KOPT-K1 (cell line): ENCODE measurements at regions not wholly inside any gene's neighbourhood (a gene's known extent, or its start where the extent isn't known, plus 50 kb on each side); places are given as distances from the start of the nearest gene placed in this dataset.

Source experiments
- H3K27ac ChIP-seq: fragments of 200-600 bp; sonication (generic); 2 replicates; pipeline ENCODE4 v1.5.1; 2016; ENCODE audit warnings: antibody characterized with exemption, mild to moderate bottlenecking, low read depth, low read length; ENCODE audit not compliant: poor library complexity, severe bottlenecking
- H3K36me3 ChIP-seq: fragments of 200-600 bp; sonication (generic); 2 replicates; pipeline ENCODE4 v1.5.1; 2017; ENCODE audit warnings: antibody characterized with exemption, mild to moderate bottlenecking, low read length, moderate library complexity; ENCODE audit not compliant: insufficient read depth
- H3K9me3 ChIP-seq: fragments of 200-600 bp; sonication (generic); 2 replicates; pipeline ENCODE4 v1.5.1; 2017; ENCODE audit warnings: antibody characterized with exemption, low read length, mild to moderate bottlenecking; ENCODE audit not compliant: insufficient read depth, poor library complexity, severe bottlenecking

DNA sequence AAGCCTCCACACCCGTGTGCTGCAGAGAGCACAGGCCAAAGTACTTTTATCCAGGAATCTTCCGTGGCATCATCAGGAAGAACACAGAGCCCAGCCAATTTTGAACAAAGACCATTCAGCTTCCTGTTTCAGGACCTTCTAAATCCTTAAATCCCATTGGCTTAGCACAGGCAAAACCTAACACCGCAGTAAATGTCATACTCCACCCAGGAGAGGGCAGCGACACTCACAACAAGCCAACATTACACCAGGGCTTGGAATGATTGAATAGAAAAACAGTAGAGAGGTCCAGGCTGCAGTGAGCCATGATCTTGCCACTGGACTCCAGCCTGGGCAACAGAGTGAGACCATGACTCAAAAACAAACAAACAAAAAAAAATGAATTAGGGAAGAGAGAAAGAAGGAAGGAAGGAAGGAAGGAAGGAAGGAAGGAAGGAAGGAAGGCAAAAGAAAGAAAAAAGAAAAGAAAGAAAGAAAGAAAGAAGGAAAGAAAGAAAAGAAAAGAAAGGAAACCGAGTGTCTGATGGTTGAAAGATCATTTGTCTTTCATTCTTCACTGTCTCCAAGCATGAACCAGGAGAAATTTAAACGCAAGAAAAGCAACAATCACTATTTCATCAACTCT, 144.6 kb upstream of the SATB2 start:
- Histone ChIP-seq H3K9me3 (no peaks in the 10 kb centered on the region), H3K36me3 (no peaks in the 10 kb centered on the region), H3K27ac (no peak overlapping the region)

GRCh38 chr2:199596549-199596948, 138.8 kb upstream of the SATB2 start:
- Histone ChIP-seq H3K9me3 (no peaks in the 10 kb centered on the region), H3K27ac (no peak overlapping the region), H3K36me3 (no peaks in the 10 kb centered on the region)

GRCh38 chr2:199594443-199594842, 136.7 kb upstream of the SATB2 start:
- Histone ChIP-seq H3K9me3 (no peaks in the 10 kb centered on the region), H3K36me3 (no peaks in the 10 kb centered on the region), H3K27ac (no peak overlapping the region)

GRCh38 chr2:199591826-199592225, 134.1 kb upstream of the SATB2 start:
- H3K27ac ChIP-seq = no peak overlapping the region
- no peaks in the 10 kb centered on the region for H3K9me3 ChIP-seq
- no peaks in the 10 kb centered on the region for H3K36me3 ChIP-seq

DNA sequence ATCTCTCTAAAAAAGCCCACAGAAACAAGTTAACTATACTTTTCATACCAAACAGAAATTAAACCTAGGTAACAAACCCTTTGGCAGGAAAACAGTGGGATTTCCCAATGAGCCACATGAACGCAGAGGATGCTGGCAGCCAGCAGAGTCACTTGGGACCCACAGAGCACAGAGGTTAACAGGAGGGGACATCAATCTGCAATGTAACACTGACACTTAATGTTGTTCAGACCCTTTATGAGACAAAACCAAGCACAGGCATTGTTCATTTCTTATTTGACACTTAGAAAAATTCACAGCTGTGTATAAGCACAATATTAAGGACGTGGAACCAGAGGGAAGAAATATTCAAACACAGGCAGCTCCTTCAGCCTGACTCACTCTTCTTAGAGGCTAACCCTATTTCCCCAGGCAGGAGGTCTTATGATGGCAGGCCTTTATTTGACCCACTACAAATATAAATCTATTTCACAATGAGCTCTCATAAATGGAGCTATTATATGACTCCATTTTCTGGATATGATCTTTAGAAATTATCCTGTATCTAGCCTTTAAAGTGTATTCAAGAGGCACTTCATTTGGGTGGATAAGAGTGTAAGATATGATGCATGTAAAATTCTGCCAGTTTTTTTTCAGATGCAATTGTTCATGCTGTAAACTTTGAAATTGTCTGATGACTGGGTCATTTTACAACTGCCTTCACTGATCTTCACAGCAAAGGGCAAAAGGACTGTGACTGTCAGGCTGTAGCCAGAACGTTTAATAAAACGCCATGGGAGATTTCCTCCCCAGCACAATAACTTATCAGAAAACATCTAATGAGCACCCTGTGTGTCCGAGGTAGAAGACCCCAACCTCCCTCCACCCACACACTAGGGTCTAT, 132.8 kb upstream of the SATB2 start:
- Histone ChIP-seq H3K9me3 (no peaks in the 10 kb centered on the region), H3K27ac (no peak overlapping the region), H3K36me3 (no peaks in the 10 kb centered on the region)

DNA sequence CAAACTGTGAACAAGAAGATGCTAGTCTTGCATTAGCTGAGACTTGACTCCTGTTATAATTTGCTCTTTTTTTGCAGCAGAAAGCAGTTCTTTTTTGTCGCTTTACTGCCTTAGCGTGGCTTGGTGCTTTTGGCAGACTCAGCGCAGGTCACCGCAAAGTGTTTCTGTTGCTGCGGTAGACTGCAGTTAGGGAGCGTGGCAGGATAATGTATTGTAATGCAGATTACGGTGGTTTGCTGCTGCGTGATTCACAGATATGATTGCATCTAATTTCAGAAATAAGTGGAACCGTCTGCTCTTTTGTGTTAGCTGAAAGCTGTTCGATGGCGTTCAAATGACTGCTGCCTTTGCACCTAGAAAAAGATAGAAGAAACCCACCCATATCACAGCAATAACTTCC, 131.6 kb upstream of the SATB2 start:
- Histone ChIP-seq H3K36me3 (no peaks in the 10 kb centered on the region), H3K9me3 (no peaks in the 10 kb centered on the region)

GRCh38 chr2:199588054-199588453, 130.3 kb upstream of the SATB2 start:
- no peaks in the 10 kb centered on the region for H3K36me3 ChIP-seq
- H3K27ac ChIP-seq = no peak overlapping the region
- no peaks in the 10 kb centered on the region for H3K9me3 ChIP-seq

More for the DNA sequence above, 131.6 kb upstream of the SATB2 start:
- H3K27ac ChIP-seq = no peak overlapping the region

GRCh38 chr2:199586646-199587045, 128.9 kb upstream of the SATB2 start:
- Histone ChIP-seq H3K36me3 (no peaks in the 10 kb centered on the region), H3K9me3 (no peaks in the 10 kb centered on the region), H3K27ac (no peak overlapping the region)

DNA sequence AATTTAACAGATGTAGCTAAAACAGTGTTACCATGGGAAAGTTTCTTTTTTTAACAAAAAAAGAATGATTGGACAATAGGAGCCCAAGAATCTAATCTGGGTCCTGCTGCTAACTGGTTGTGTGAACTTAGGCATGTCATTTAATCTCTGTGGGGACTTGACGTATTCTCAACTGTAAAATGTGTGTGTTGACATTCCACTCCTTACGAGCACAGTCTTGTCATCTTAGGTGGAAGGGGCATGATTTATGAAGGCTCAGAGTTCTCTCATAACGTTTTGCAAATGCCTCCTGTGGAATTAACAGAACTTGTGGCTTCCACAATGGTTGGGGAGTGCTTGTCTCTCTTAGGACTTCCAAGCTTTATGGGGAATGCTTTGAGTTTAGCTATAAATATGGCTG, 125.9 kb upstream of the SATB2 start:
- H3K9me3 ChIP-seq = no peaks in the 10 kb centered on the region
- no peaks in the 10 kb centered on the region for H3K36me3 ChIP-seq
- H3K27ac ChIP-seq = no peak overlapping the region

GRCh38 chr2:199581935-199582360, 124.2 kb upstream of the SATB2 start:
- no peak overlapping the region for H3K27ac ChIP-seq
- no peaks in the 10 kb centered on the region for H3K36me3 ChIP-seq
- no peaks in the 10 kb centered on the region for H3K9me3 ChIP-seq

DNA sequence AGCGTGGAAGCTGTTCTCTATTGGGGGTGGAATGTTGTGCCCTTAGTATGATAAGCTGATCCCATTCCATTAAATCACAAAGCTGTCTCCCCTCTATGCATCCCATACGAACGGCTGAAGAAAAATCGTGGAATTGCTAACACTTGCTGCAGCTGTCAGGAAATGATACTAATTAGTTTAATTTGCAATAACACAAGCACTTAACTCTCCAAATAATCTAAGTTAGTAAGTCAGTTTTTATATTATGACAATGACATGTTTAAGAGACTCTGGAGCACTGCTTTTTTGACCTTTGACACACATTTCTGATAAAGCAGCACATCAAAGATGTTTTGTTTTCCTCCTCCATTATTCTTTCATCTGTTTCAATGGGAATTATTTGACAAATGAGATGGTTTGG, 123.7 kb upstream of the SATB2 start:
- H3K36me3 ChIP-seq = no peaks in the 10 kb centered on the region
- no peak overlapping the region for H3K27ac ChIP-seq
- H3K9me3 ChIP-seq = no peaks in the 10 kb centered on the region

- Histone ChIP-seq H3K36me3 (no peaks in the 10 kb centered on the region), H3K27ac (no peak overlapping the region), H3K9me3 (no peaks in the 10 kb centered on the region)
These were observed 117.7 kb upstream of the SATB2 start for GRCh38 chr2:199575416-199575815.

DNA sequence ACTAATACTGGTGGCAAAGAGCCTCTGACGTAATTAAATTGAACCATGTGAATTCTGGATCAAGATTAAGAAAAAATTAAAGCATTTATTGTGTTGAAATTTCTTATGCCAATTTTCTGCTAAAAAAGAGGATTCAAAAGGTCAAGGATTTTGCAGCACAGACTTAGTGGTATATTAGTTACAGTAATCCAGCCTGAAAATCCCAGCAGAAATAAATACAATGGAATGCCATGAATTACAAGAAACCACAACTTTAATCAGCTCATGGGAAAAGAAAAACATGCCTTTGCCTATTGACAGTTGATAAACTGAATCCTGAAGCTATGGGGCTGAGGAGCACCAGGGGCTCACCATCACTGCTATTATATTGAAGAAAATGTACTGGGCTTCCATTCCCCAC, 114.8 kb upstream of the SATB2 start:
- Histone ChIP-seq H3K27ac (no peak overlapping the region), H3K36me3 (no peaks in the 10 kb centered on the region), H3K9me3 (no peaks in the 10 kb centered on the region)

GRCh38 chr2:199570934-199571333, 113.2 kb upstream of the SATB2 start:
- no peak overlapping the region for H3K27ac ChIP-seq
- no peaks in the 10 kb centered on the region for H3K36me3 ChIP-seq
- H3K9me3 ChIP-seq = no peaks in the 10 kb centered on the region

- Histone ChIP-seq H3K27ac (no peak overlapping the region), H3K9me3 (no peaks in the 10 kb centered on the region), H3K36me3 (no peaks in the 10 kb centered on the region)
These were observed 111.6 kb upstream of the SATB2 start for GRCh38 chr2:199569336-199569735.

- no peak overlapping the region for H3K27ac ChIP-seq
- H3K9me3 ChIP-seq = no peaks in the 10 kb centered on the region
- no peaks in the 10 kb centered on the region for H3K36me3 ChIP-seq
These were observed 100.4 kb upstream of the SATB2 start for GRCh38 chr2:199558156-199558555.
